ENCODE measurements at regions not wholly inside any gene's neighbourhood (a gene's known extent, or its start where the extent isn't known, plus 50 kb on each side); places are given as distances from the start of the nearest gene placed in this dataset.
"Not testable (repeated sequence)": the region's sequence is repeated elsewhere in the genome, so short reads cannot be mapped to it uniquely, and the experiment has no call there.

GRCh38 chr2:109721135-109721534 is 73.0 kb upstream of the RGPD5 start:
- H3K9me3 Mint-ChIP-seq, result peaks cover 0 to 6% (median 4%) of the 10 kb centered on the region in 3 donors
- H3K4me3 Mint-ChIP-seq, result no peak overlapping the region
- no peaks in the 10 kb centered on the region for H3K4me1 Mint-ChIP-seq
- H3K27ac Mint-ChIP-seq, result no peak overlapping the region
- peaks cover 9% of the 10 kb centered on the region for H3K27me3 Mint-ChIP-seq
- H3K36me3 Mint-ChIP-seq, result peaks cover 2% of the 10 kb centered on the region

GRCh38 chr2:109721626-109722025 is 72.5 kb upstream of the RGPD5 start:
- Mint-ChIP-seq H3K27me3 (peaks cover 12% of the 10 kb centered on the region), H3K36me3 (peaks cover 2% of the 10 kb centered on the region), H3K9me3 (peaks cover 0 to 6% (median 4%) of the 10 kb centered on the region in 3 donors), H3K4me3 (no peak overlapping the region), H3K4me1 (no peaks in the 10 kb centered on the region), H3K27ac (no peak overlapping the region)

GRCh38 chr2:109722026-109722425 is 72.1 kb upstream of the RGPD5 start:
- Mint-ChIP-seq H3K4me3 (no peak overlapping the region), H3K36me3 (peaks cover 2% of the 10 kb centered on the region), H3K27ac (no peak overlapping the region), H3K27me3 (peaks cover 12% of the 10 kb centered on the region), H3K4me1 (no peaks in the 10 kb centered on the region), H3K9me3 (peaks cover 0 to 6% (median 4%) of the 10 kb centered on the region in 3 donors)

- peaks cover 12% of the 10 kb centered on the region for H3K27me3 Mint-ChIP-seq
- not testable (repeated sequence) for H3K36me3 Mint-ChIP-seq, H3K4me3 Mint-ChIP-seq, H3K27ac Mint-ChIP-seq, H3K9me3 Mint-ChIP-seq, H3K4me1 Mint-ChIP-seq
These were observed 71.5 kb upstream of the RGPD5 start for GRCh38 chr2:109722640-109723039.

- not testable (repeated sequence) for H3K27ac Mint-ChIP-seq, H3K4me1 Mint-ChIP-seq, H3K4me3 Mint-ChIP-seq, H3K9me3 Mint-ChIP-seq, H3K36me3 Mint-ChIP-seq
- H3K27me3 Mint-ChIP-seq, result peaks cover 13% of the 10 kb centered on the region
These were observed 71.0 kb upstream of the RGPD5 start for GRCh38 chr2:109723153-109723552.

GRCh38 chr2:109724533-109725460 is 69.3 kb upstream of the RGPD5 start:
- H3K4me3 Mint-ChIP-seq, result no peak overlapping the region
- no peaks in the 10 kb centered on the region for H3K4me1 Mint-ChIP-seq
- H3K9me3 Mint-ChIP-seq, result peaks cover 0 to 2% (median 2%) of the 10 kb centered on the region in 3 donors
- H3K27ac Mint-ChIP-seq, result no peak overlapping the region
- H3K27me3 Mint-ChIP-seq, result peaks cover 16% of the 10 kb centered on the region
- peaks cover 2% of the 10 kb centered on the region for H3K36me3 Mint-ChIP-seq

- Mint-ChIP-seq H3K4me3 (no peak overlapping the region), H3K27me3 (peaks cover 17% of the 10 kb centered on the region), H3K9me3 (peaks cover 2 to 8% (median 3%) of the 10 kb centered on the region in 3 donors), H3K27ac (no peak overlapping the region), H3K4me1 (no peaks in the 10 kb centered on the region), H3K36me3 (peaks cover 2% of the 10 kb centered on the region)
These were observed 67.5 kb upstream of the RGPD5 start for GRCh38 chr2:109726379-109727270.

GRCh38 chr2:109727929-109728447 is 66.1 kb upstream of the RGPD5 start:
- Mint-ChIP-seq H3K27me3 (peaks cover 10% of the 10 kb centered on the region), H3K4me1 (no peaks in the 10 kb centered on the region), H3K4me3 (no peak overlapping the region), H3K36me3 (peaks cover 2% of the 10 kb centered on the region), H3K9me3 (peaks cover 2 to 8% (median 3%) of the 10 kb centered on the region in 3 donors), H3K27ac (no peak overlapping the region)

- H3K27me3 Mint-ChIP-seq, H3K4me1 Mint-ChIP-seq, H3K36me3 Mint-ChIP-seq, H3K9me3 Mint-ChIP-seq, H3K27ac Mint-ChIP-seq, H3K4me3 Mint-ChIP-seq: not testable (repeated sequence)
These were observed 60.4 kb upstream of the RGPD5 start for GRCh38 chr2:109733746-109734145.

GRCh38 chr2:109736177-109736827 is 57.8 kb upstream of the RGPD5 start:
- H3K27ac Mint-ChIP-seq, result no peak overlapping the region

More at GRCh38 chr2:109736177-109736827, 57.8 kb upstream of the RGPD5 start:
- Mint-ChIP-seq H3K4me3 (no peak overlapping the region), H3K36me3 (no peaks in the 10 kb centered on the region), H3K4me1 (no peaks in the 10 kb centered on the region), H3K9me3 (peaks cover 0 to 3% (median 0%) of the 10 kb centered on the region in 3 donors), H3K27me3 (no peaks in the 10 kb centered on the region)
